Activated naive CD8-positive, alpha-beta T cell treated with anti-CD3 and anti-CD28 coated beads, Interleukin-2, amount 10 ng/mL, durations not matched to agents 7 days and 5 days (primary cell): ENCODE measurements at regions not wholly inside any gene's neighbourhood (a gene's known extent, or its start where the extent isn't known, plus 50 kb on each side); places are given as distances from the start of the nearest gene placed in this dataset.
"Not testable (repeated sequence)": the region's sequence is repeated elsewhere in the genome, so short reads cannot be mapped to it uniquely, and the experiment has no call there.

Source experiments
- ATAC-seq: fragments of 150-1000 bp; cut with Tn5 transposase; one replicate; pipeline ENCODE4 v1.10.0; 2021; ENCODE audit warnings: low read depth, moderate library complexity
- POLR2A ChIA-PET: fragments of 350-600 bp; sonication (Branson Sonifier 250); formaldehyde crosslinking; loops from one replicate; lab custom pipeline; 2021; ENCODE audit warnings: antibody characterized with exemption; lab: Charles Lee
- DNase-seq: peaks from one replicate; pipeline ENCODE4 v3.0.0; 2021
- H3K27ac Mint-ChIP-seq: one replicate; pipeline ENCODE4 v1.8.0; 2022; ENCODE audit warnings: mild to moderate bottlenecking, mixed read lengths
- H3K27me3 Mint-ChIP-seq: one replicate; pipeline ENCODE4 v1.8.0; 2022; ENCODE audit warnings: mild to moderate bottlenecking, moderate library complexity, mixed read lengths
- H3K36me3 Mint-ChIP-seq: one replicate; pipeline ENCODE4 v1.8.0; 2021; ENCODE audit warnings: mild to moderate bottlenecking, mixed read lengths
- H3K4me1 Mint-ChIP-seq: one replicate; pipeline ENCODE4 v1.8.0; 2021; ENCODE audit warnings: mixed read lengths
- H3K4me3 Mint-ChIP-seq: one replicate; pipeline ENCODE4 v1.8.0; 2022; ENCODE audit warnings: mild to moderate bottlenecking, moderate library complexity, mixed read lengths
- H3K9me3 Mint-ChIP-seq: one replicate; pipeline ENCODE4 v1.8.0; 2021; ENCODE audit warnings: mixed read lengths

DNA sequence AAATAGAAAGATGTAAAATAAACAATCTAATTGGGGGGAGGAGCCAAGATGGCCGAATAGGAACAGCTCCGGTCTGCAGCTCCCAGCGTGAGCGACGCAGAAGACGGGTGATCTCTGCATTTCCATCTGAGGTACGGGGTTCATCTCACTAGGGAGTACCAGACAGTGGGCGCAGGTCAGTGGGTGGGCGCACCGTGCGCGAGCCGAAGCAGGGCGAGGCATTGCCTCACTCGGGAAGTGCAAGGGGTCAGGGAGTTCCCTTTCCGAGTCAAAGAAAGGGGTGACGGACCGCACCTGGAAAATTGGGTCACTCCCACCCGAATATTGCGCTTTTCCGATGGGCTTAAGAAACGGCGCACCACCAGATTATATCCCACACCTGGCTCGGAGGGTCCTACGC lies 515.4 kb downstream of the PID1 start:
- H3K27me3 Mint-ChIP-seq, DNase-seq, H3K27ac Mint-ChIP-seq, H3K4me1 Mint-ChIP-seq, POLR2A ChIA-PET, H3K36me3 Mint-ChIP-seq, H3K9me3 Mint-ChIP-seq, H3K4me3 Mint-ChIP-seq, ATAC-seq: not testable (repeated sequence)

DNA sequence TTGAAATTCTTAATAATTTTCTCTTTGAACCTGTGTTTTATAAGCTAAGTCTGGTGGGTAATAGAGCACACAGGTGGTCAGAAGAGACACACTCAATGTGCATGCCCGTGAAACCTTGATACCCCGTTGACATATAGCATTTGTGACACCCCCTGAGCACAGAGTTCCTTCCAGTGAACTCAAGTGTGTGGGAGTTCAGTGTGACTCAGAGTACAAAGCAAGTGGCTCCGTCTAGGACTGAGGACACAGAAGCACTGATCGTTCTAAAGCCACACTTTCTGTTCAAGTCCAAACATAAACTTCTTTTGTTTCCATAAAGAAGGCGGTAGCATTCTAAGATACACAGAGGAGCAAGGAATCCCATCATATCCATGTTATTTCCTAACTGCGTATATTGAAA lies 523.6 kb downstream of the PID1 start:
- Mint-ChIP-seq H3K9me3 (peaks cover 2% of the 10 kb centered on the region), H3K27ac (no peak overlapping the region), H3K4me1 (no peaks in the 10 kb centered on the region), H3K27me3 (no peaks in the 10 kb centered on the region), H3K36me3 (no peaks in the 10 kb centered on the region), H3K4me3 (no peak overlapping the region)
- DNase-seq (no peak), ATAC-seq (no peak)
- POLR2A ChIA-PET = no interaction called here

DNA sequence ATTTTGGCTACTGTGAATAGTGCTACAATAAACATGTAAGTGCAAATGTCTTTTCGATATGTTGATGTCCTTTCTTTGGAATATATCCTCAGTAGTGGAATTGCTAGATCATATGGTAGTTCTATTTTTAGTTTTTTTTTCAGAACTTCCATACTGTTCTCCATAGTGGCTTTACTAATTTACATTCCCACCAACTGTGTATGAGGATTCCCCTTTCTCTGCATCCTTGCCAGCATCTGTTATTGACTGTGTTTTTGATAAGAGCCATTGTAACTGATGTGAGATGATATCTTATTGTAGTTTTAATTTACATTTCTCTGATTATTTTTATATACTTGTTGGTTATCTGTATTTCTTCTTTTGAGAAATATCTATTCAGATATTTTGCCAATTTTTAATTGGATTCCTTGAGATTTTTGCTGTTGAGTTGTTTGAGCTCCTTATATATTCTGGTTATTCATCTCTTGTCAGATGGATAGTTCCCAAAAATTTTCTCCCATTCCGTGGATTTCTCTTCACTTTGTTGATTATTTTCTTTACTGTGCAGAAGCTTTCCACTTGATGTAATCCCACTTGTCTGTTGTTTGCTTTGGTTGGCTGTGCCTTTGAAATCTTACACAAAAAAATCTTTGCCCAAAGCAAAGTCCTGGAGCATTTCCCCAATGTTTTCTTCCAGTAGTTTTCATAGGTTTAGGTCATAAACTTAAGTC lies 532.3 kb downstream of the PID1 start:
- POLR2A ChIA-PET = no interaction called here

DNA sequence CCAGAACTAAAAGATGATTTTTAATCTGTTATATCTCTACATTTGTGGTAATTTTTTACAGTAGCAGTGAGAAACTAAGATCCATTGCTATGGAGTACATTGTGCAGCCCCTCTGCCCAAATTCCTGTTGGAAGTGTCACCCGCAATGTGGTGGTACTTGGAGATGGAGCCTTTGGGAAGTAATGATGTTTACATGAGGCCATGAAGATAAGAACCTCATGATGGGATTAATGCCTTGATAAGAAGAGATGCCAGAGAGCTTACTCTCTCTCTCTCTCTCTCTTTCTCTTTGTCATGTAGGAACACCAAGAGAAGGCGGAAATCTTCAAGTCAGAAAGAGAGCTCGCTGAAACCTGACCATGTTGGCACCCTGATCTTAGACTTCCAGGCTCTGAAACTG lies 535.4 kb downstream of the PID1 start:
- DNase-seq (no peak), ATAC-seq (no peak)
- POLR2A ChIA-PET = no interaction called here
- no peaks in the 10 kb centered on the region for H3K36me3 Mint-ChIP-seq
- no peaks in the 10 kb centered on the region for H3K4me1 Mint-ChIP-seq
- no peaks in the 10 kb centered on the region for H3K27me3 Mint-ChIP-seq
- no peak overlapping the region for H3K27ac Mint-ChIP-seq
- H3K4me3 Mint-ChIP-seq = no peak overlapping the region
- H3K9me3 Mint-ChIP-seq = no peaks in the 10 kb centered on the region

More for the DNA sequence above, 532.3 kb downstream of the PID1 start:
- ATAC-seq = no peak
- Mint-ChIP-seq H3K27me3 (no peaks in the 10 kb centered on the region), H3K9me3 (no peaks in the 10 kb centered on the region), H3K27ac (no peak overlapping the region), H3K4me3 (no peak overlapping the region), H3K36me3 (no peaks in the 10 kb centered on the region), H3K4me1 (no peaks in the 10 kb centered on the region)
- no peak for DNase-seq

DNA sequence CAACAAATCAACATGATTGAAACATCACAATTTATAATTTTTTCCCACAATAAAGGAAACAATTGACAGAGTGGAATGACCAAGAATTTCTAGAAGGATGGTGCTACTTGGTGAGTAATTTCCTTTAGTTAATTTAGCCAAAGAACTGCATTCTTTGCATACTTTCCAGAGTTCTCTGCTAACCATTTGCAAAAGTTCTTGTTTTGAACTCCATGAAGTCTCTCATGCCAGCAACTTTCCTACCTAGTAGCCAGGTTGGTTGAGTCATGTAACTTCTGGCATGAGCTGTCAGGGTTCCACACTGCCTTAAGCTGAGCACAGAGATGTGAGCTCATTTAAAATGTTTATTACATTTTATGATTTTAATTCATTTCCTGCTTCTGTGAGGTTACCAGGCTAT lies 539.6 kb downstream of the PID1 start:
- no peaks in the 10 kb centered on the region for H3K9me3 Mint-ChIP-seq
- H3K27ac Mint-ChIP-seq = no peak overlapping the region
- DNase-seq (no peak), ATAC-seq (no peak)
- POLR2A ChIA-PET = no interaction called here
- H3K4me1 Mint-ChIP-seq = no peaks in the 10 kb centered on the region
- H3K4me3 Mint-ChIP-seq = no peak overlapping the region
- no peaks in the 10 kb centered on the region for H3K27me3 Mint-ChIP-seq
- H3K36me3 Mint-ChIP-seq = no peaks in the 10 kb centered on the region

DNA sequence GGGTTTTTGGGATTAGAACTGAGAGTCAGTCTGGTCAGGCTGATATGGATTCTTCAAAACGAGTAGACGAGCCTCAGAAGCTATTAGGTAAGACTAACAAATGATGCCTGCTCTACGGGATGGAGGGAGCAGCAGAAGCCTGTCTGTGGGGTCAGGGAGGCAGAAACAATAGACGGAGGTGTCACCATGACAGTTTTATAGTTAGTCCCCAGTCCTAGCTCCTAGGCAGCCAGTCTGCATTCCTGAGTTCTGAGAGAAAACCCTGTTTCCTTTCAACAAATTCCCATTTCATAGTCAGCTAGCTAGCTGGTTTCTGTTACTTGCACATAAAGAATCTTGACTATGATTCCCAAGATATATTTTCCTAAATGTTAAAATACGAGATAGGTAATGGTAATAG lies 542.1 kb downstream of the PID1 start:
- H3K36me3 Mint-ChIP-seq = no peaks in the 10 kb centered on the region
- ATAC-seq (no peak), DNase-seq (no peak)
- H3K4me1 Mint-ChIP-seq = no peaks in the 10 kb centered on the region
- POLR2A ChIA-PET = no interaction called here
- no peak overlapping the region for H3K27ac Mint-ChIP-seq
- no peaks in the 10 kb centered on the region for H3K27me3 Mint-ChIP-seq
- H3K9me3 Mint-ChIP-seq = peaks cover 2% of the 10 kb centered on the region
- H3K4me3 Mint-ChIP-seq = no peak overlapping the region

DNA sequence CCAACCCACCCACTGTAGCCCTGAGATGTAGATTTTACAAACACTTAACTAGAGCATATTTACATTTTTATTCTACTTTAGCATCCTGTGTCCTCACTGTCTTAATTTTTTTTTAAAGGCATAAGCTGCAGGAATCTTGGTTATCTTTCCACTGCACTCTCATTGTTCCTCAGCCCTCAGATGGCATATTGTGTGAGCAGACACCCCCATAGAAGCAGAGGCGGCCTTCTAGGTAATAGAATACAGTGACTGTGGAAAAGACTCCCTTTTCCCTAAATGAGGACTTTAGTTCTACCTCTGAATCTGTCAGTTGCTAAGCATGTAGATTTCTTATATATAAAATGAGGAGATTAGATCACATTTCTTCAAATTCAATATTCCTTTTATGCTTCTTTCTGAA lies 543.5 kb upstream of the SPHKAP start:
- DNase-seq (no peak), ATAC-seq (no peak)
- Mint-ChIP-seq H3K9me3 (peaks cover 2% of the 10 kb centered on the region), H3K27ac (no peak overlapping the region), H3K27me3 (no peaks in the 10 kb centered on the region), H3K36me3 (no peaks in the 10 kb centered on the region), H3K4me1 (no peaks in the 10 kb centered on the region), H3K4me3 (no peak overlapping the region)
- POLR2A ChIA-PET = no interaction called here

DNA sequence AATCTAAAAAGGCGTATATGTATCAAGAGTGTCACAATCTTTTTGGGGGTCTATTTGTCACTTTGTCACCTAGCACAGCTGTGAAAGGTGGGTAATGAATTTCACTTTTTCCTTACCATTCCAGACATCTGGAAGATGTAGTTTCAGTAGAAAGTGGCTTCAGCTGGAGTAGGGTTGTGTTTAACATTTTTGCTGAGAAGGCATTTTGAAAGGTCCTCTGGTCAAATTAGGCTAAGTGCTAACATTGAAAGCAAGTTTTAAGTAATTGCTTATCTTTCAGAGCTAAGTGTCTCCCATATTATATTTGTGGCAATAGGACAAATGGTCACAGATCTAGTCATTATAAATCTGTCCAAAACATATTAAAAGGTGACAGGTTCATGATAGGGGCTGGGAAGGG lies 542.1 kb upstream of the SPHKAP start:
- H3K4me3 Mint-ChIP-seq = no peak overlapping the region
- POLR2A ChIA-PET = no interaction called here
- no peaks in the 10 kb centered on the region for H3K4me1 Mint-ChIP-seq
- H3K27me3 Mint-ChIP-seq = no peaks in the 10 kb centered on the region
- no peaks in the 10 kb centered on the region for H3K36me3 Mint-ChIP-seq
- no peak overlapping the region for H3K27ac Mint-ChIP-seq
- no peak for ATAC-seq
- no peak for DNase-seq
- peaks cover 2% of the 10 kb centered on the region for H3K9me3 Mint-ChIP-seq

DNA sequence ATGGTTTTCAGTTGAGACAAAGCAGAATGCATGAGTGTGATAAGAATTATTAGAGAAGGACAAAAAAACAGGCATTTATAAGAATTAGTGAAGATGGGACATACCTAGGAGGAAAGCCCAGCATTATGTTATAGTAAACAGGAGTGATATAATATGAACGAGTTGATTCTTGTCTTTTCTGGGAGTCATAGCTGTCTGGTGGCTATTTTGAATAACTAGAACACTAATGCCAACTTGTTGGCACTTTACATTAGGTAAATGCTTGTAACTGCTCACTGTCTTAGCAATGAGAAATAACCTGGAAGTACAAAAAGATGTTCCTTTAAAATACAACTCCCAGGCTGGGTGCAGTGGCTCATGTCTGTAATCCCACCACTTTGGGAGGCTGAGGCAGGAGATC lies 540.8 kb upstream of the SPHKAP start:
- POLR2A ChIA-PET = no interaction called here
- H3K36me3 Mint-ChIP-seq = no peaks in the 10 kb centered on the region
- H3K27ac Mint-ChIP-seq = no peak overlapping the region
- no peaks in the 10 kb centered on the region for H3K4me1 Mint-ChIP-seq
- no peak overlapping the region for H3K4me3 Mint-ChIP-seq
- ATAC-seq (no peak), DNase-seq (no peak)
- H3K9me3 Mint-ChIP-seq = peaks cover 2% of the 10 kb centered on the region
- no peaks in the 10 kb centered on the region for H3K27me3 Mint-ChIP-seq

DNA sequence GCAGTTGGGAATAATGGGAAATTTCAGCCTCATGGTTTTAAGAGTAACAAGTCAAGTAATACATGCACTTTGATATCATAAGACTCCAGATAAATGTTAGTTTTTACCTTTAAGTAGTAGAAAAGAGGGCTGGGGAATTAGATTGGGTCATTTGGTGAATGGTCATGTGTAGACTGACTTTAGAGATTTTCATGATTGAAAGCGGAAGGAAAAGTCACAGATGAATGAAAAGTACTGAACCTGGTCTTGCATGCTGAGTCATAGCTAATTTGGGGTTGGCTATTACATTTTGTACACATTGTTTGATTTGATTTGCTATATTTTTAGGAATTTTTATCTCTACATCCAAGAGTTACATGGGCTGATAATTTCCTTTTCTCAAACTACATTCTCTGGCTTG lies 539.4 kb upstream of the SPHKAP start:
- H3K4me1 Mint-ChIP-seq = no peaks in the 10 kb centered on the region
- ATAC-seq = no peak
- H3K36me3 Mint-ChIP-seq = no peaks in the 10 kb centered on the region
- no peak for DNase-seq
- POLR2A ChIA-PET = no interaction called here
- H3K4me3 Mint-ChIP-seq = no peak overlapping the region
- H3K27me3 Mint-ChIP-seq = no peaks in the 10 kb centered on the region
- no peak overlapping the region for H3K27ac Mint-ChIP-seq
- no peaks in the 10 kb centered on the region for H3K9me3 Mint-ChIP-seq

DNA sequence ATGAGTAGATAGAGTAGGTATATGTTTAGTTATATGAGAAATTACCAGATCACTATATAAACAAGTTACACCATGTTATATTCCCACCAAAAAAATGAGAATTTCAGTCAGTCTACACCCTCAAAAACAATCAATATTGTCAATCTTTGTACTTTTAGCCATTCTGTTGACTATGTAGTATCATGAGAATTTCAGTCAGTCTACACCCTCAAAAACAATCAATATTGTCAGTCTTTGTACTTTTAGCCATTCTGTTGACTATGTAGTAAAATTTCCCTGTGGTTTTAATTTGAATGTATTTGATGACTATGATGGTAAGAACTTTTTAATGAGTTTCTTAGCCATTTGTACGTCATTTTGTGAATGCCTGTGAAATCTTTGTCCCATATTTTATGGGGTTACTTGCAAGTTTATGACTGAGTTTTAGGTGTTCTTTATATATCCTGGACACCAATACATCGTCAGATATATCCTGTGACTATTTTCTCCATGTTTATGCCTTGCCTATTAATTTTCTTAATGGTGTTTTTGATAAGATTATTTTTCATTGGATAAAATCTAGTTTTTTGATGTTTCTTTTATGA lies 528.4 kb upstream of the SPHKAP start:
- Mint-ChIP-seq H3K27me3 (no peaks in the 10 kb centered on the region), H3K36me3 (no peaks in the 10 kb centered on the region), H3K4me1 (no peaks in the 10 kb centered on the region), H3K9me3 (peaks cover under 1% of the 10 kb centered on the region), H3K4me3 (no peak overlapping the region), H3K27ac (no peak overlapping the region)
- DNase-seq = no peak
- no peak for ATAC-seq
- POLR2A ChIA-PET = no interaction called here

DNA sequence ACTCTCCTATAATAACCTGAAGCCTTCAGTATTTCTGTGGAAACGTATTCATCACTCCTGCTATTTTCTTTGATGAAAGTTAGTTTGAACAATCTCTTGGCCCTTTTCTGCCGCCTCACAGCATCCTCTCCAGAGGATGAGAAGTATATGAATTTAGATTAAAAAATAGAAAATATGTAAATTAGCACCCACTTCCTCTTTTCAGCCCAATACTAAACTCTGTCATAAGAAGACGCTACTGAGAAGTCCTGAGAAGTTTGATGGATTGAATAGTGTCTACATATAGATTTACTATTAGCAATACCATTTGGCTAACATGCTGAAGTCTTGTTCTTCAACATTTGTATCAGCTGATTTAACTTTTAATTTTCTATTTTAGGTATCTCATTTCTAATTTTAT lies 526.4 kb upstream of the SPHKAP start:
- Mint-ChIP-seq H3K9me3 (no peaks in the 10 kb centered on the region), H3K27me3 (no peaks in the 10 kb centered on the region), H3K4me3 (no peak overlapping the region), H3K36me3 (no peaks in the 10 kb centered on the region), H3K4me1 (no peaks in the 10 kb centered on the region), H3K27ac (no peak overlapping the region)
- DNase-seq (no peak), ATAC-seq (no peak)
- POLR2A ChIA-PET = no interaction called here

DNA sequence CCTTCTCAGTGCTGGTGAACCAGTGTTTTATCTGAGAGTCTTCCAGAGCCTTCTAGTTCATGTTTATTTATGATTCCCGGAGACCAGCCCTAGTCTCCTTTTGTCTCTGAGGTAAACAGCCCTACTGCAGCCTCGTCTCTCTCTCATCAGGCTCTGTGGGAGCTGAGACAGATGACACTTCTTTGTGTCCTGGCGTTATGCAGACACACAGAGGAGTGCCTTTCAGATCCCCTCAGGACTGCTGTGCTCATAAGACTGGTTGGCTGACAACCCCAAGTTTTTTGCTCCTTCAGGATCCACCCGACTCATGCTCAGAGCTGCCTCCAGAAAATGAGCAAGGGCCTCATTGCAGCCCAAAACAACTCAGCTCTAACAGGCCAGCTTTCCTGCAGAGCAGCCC lies 523.8 kb upstream of the SPHKAP start:
- no peak for DNase-seq
- H3K9me3 Mint-ChIP-seq = peaks cover 2% of the 10 kb centered on the region
- no peaks in the 10 kb centered on the region for H3K27me3 Mint-ChIP-seq
- POLR2A ChIA-PET = no interaction called here
- H3K27ac Mint-ChIP-seq = no peak overlapping the region
- H3K36me3 Mint-ChIP-seq = no peaks in the 10 kb centered on the region
- no peak for ATAC-seq
- no peak overlapping the region for H3K4me3 Mint-ChIP-seq
- H3K4me1 Mint-ChIP-seq = no peaks in the 10 kb centered on the region

DNA sequence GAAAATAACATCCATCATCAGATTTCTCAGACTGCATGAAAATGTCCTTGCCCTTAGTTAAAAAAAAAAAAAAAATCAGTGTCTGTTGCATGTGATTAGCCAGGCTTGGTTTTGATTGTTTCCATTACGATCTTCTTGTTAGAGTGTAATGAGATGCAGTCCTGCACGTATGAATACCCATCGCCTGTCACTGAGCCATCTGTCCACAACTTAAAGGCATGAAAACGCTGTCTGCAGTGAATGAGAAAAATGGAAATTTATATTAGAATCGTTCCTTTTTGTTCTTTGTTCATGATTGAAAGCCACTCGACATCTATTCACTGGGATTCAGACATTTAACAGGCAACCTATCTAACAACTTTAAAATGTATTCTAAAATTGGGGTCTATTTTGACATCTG lies 521.7 kb upstream of the SPHKAP start:
- H3K27me3 Mint-ChIP-seq = no peaks in the 10 kb centered on the region
- no peaks in the 10 kb centered on the region for H3K4me1 Mint-ChIP-seq
- POLR2A ChIA-PET = no interaction called here
- ATAC-seq (no peak), DNase-seq (no peak)
- peaks cover 3% of the 10 kb centered on the region for H3K9me3 Mint-ChIP-seq
- H3K27ac Mint-ChIP-seq = no peak overlapping the region
- H3K36me3 Mint-ChIP-seq = no peaks in the 10 kb centered on the region
- no peak overlapping the region for H3K4me3 Mint-ChIP-seq
